Thoracic aorta (tissue), 2 donors: ENCODE measurements at regions not wholly inside any gene's neighbourhood (a gene's known extent, or its start where the extent isn't known, plus 50 kb on each side); places are given as distances from the start of the nearest gene placed in this dataset.

Experiments
- ATAC-seq: fragments of 150-250 bp; one replicate; pipeline ENCODE4 v1.8.0; 2017; ENCODE audit warnings: low read depth; ENCODE audit not compliant: insufficient number of reproducible peaks, low FRiP score
- DNase-seq: peaks from one replicate; pipeline ENCODE4 v3.0.0-alpha.2; 2020; ENCODE audit warnings: low spot score
- H3K27ac ChIP-seq, 2 donors: fragments of 200-600 bp; sonication (generic); 1 replicate in 1 of 2; 2 replicates in 1 of 2; pipeline ENCODE4 v1.5.1; 2016; ENCODE audit warnings: mild to moderate bottlenecking in 2 of 2, moderate library complexity in 2 of 2
- H3K27me3 ChIP-seq: fragments of 200-600 bp; sonication (generic); replicated peaks from 2 replicates; pipeline ENCODE4 v1.6.0; 2016; ENCODE audit warnings: mild to moderate bottlenecking; ENCODE audit not compliant: insufficient read depth
- H3K36me3 ChIP-seq: fragments of 200-600 bp; sonication (generic); one replicate; pipeline ENCODE4 v1.5.1; 2016
- H3K4me1 ChIP-seq, 2 donors: fragments of 200-600 bp; sonication (generic); 1 replicate in 1 of 2; 2 replicates in 1 of 2; pipeline versions ENCODE4 v1.5.1 to v1.6.0; 2016; ENCODE audit warnings: low read depth in 2 of 2, mild to moderate bottlenecking in 1 of 2; ENCODE audit not compliant: control insufficient read depth in 1 of 2
- H3K4me3 ChIP-seq: fragments of 200-600 bp; sonication (generic); 2 replicates; pipeline ENCODE4 v1.5.1; 2016; ENCODE audit warnings: mild to moderate bottlenecking
- H3K9me3 ChIP-seq: fragments of 200-600 bp; sonication (generic); 2 replicates; pipeline ENCODE4 v1.5.1; 2016
- CTCF ChIP-seq: fragments of 200-600 bp; sonication (generic); IDR thresholded peaks from one replicate; pipeline ENCODE4 v1.5.1; 2019; ENCODE audit warnings: antibody characterized with exemption

GRCh38 chr17:77512062-77512946 is 371.5 kb downstream of the SEC14L1 start:
- no peak for TF ChIP-seq CTCF
- Histone ChIP-seq H3K4me1 (no peaks in the 10 kb centered on the region), H3K36me3 (no peaks in the 10 kb centered on the region), H3K4me3 (no peak overlapping the region), H3K9me3 (peaks cover 9% of the 10 kb centered on the region), H3K27me3 (no peaks in the 10 kb centered on the region), H3K27ac (no peak overlapping the region)
- no peak for ATAC-seq
- no peak for DNase-seq

- no peaks in the 10 kb centered on the region for H3K36me3 ChIP-seq
- H3K27me3 ChIP-seq = no peaks in the 10 kb centered on the region
- H3K9me3 ChIP-seq = peaks cover 9% of the 10 kb centered on the region
- H3K27ac ChIP-seq = no peak overlapping the region
- no peak overlapping the region for H3K4me3 ChIP-seq
- no peaks in the 10 kb centered on the region for H3K4me1 ChIP-seq
- no peak for TF ChIP-seq CTCF
- DNase-seq (no peak), ATAC-seq (no peak)
These were observed 372.3 kb downstream of the SEC14L1 start for GRCh38 chr17:77513045-77513444.

GRCh38 chr17:77515227-77515626 is 374.5 kb downstream of the SEC14L1 start:
- Histone ChIP-seq H3K27me3 (no peaks in the 10 kb centered on the region), H3K4me3 (no peak overlapping the region), H3K4me1 (no peaks in the 10 kb centered on the region), H3K9me3 (peaks cover 9% of the 10 kb centered on the region), H3K36me3 (no peaks in the 10 kb centered on the region), H3K27ac (no peak overlapping the region)
- no peak for TF ChIP-seq CTCF
- ATAC-seq = no peak
- DNase-seq = no peak

GRCh38 chr17:77516902-77517301 is 376.1 kb downstream of the SEC14L1 start:
- TF ChIP-seq CTCF = no peak
- no peak overlapping the region for H3K27ac ChIP-seq
- H3K36me3 ChIP-seq = no peaks in the 10 kb centered on the region
- no peaks in the 10 kb centered on the region for H3K4me1 ChIP-seq
- peaks cover 3% of the 10 kb centered on the region for H3K9me3 ChIP-seq
- H3K27me3 ChIP-seq = no peaks in the 10 kb centered on the region
- no peak for DNase-seq
- no peak overlapping the region for H3K4me3 ChIP-seq
- ATAC-seq = no peak

GRCh38 chr17:77521076-77521475 is 380.3 kb downstream of the SEC14L1 start:
- Histone ChIP-seq H3K27ac (no peak overlapping the region), H3K9me3 (no peaks in the 10 kb centered on the region), H3K27me3 (no peaks in the 10 kb centered on the region), H3K4me3 (no peak overlapping the region), H3K36me3 (no peaks in the 10 kb centered on the region), H3K4me1 (no peaks in the 10 kb centered on the region)
- ATAC-seq (no peak), DNase-seq (no peak)
- TF ChIP-seq CTCF = no peak
